Prostate gland (tissue), 2 donors: ENCODE measurements at regions not wholly inside any gene's neighbourhood (a gene's known extent, or its start where the extent isn't known, plus 50 kb on each side); places are given as distances from the start of the nearest gene placed in this dataset.

Source experiments
- CTCF ChIP-seq, 4 experiments: fragments of 200-600 bp in 2 of 4; fragments of 450-650 bp in 2 of 4; sonication (generic) in 2 of 4; IDR thresholded peaks; 1 replicate in 3 of 4; 2 replicates in 1 of 4; pipeline ENCODE4 v1.5.1; 2016 to 2019; ENCODE audit warnings: antibody characterized with exemption in 4 of 4, mild to moderate bottlenecking in 2 of 4, moderate library complexity in 2 of 4
- POLR2AphosphoS5 ChIP-seq: sonication (generic); formaldehyde crosslinking; IDR thresholded peaks from one replicate; pipeline ENCODE4 v1.6.1; 2017; ENCODE audit warnings: antibody characterized with exemption

DNA sequence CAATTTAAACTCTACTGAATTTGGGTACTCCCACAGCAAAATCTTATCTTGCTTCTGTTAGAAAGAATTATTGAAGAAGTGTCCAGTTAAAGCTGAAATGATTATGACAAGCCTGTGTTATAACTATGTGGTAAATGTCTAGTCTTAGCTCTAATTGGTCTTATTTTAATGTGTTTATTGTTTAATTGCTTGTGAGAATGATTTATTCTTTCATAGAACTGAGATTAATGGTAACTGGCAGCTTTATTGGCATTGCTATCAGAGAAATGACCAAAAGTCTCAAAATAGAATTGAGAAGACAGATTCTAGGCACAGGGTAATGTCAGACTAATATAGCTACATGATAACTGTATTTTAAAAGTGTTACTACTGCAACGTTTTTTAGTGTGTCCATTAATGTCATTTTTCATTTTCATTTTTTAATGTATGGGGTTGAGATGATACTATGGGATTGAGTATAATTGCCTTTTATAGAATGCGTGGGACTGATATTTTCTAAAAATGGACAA is 458.7 kb downstream of the AEBP2 start:
- TF ChIP-seq POLR2AphosphoS5 (no peak), CTCF (IDR thresholded peaks at IDR 0.05) (no peak)
